ENCODE measurements at regions not wholly inside any gene's neighbourhood (a gene's known extent, or its start where the extent isn't known, plus 50 kb on each side); places are given as distances from the start of the nearest gene placed in this dataset.

DNA sequence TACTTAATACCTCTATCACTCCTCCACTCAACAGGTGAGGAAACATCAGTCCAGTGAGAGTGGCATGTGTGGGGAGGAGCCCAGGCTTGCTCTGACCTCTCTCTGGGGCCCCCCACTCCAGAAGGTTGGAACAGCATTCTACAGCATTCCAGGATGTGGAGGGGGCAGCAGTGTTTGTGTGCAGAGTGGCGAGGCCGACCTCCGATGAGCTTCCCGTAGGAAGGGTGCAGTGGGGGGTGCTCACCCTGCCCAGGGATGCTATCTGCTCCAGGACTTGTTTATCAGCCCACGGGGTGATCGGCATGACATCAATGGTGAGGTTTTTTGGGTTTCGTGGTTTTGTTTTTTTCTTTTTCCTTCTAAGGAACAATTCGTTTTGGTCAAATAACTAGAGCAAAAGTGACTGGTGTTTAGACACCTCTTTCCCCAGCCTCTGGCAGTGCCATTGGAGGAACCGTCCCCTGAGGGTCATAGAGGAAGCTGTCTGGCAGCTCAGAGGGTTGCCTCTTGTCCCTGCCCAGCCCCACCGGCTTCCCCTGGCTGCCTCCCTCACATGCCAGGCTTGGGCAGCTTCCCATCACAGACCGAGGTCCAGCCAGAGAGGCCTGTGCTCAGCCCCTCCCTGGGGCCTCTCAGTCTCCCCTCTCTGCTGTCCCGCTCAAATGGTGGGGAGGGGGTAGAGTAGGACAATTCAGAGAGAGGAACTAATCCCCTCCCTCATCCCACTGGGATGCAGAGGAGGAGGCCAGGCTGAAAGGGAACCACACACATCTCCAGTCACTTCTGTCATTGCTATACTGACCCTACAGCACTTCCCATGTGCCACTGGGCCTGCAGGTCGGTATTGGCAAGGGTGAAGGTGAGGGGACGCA is 96.5 kb downstream of the ZFP36L2 start:
- TF ChIP-seq, protein P1, sequence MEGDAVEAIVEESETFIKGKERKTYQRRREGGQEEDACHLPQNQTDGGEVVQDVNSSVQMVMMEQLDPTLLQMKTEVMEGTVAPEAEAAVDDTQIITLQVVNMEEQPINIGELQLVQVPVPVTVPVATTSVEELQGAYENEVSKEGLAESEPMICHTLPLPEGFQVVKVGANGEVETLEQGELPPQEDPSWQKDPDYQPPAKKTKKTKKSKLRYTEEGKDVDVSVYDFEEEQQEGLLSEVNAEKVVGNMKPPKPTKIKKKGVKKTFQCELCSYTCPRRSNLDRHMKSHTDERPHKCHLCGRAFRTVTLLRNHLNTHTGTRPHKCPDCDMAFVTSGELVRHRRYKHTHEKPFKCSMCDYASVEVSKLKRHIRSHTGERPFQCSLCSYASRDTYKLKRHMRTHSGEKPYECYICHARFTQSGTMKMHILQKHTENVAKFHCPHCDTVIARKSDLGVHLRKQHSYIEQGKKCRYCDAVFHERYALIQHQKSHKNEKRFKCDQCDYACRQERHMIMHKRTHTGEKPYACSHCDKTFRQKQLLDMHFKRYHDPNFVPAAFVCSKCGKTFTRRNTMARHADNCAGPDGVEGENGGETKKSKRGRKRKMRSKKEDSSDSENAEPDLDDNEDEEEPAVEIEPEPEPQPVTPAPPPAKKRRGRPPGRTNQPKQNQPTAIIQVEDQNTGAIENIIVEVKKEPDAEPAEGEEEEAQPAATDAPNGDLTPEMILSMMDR (conservative IDR thresholded peaks at IDR 0.05; ENCODE audit: low read depth, low read length) = no peak
- no peak overlapping the region for H3K4me3 ChIP-seq (ENCODE audit: low read depth, low read length)
- no peak for DNase-seq (ENCODE audit: low read depth)

DNA sequence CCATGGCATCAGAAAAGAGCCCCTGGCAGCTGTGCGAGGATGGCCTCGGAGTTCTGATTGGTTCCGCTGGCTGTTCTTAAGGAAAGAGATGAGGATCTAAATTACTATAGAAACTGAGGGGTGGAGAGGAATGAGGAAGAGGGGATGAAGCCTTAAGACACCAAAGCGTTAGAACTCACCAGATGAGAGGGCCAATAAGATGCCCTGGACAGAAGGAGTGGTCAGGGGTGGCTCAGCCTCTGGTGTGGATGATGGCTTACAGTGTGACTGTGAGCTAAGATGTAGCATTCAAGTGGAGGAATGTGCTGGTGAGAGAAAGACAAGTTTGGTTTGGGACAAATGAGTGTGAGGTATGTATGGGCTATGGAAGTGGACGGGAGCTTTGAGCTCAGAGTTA is 97.8 kb downstream of the ZFP36L2 start:
- no peak overlapping the region for H3K4me3 ChIP-seq (ENCODE audit: low read depth, low read length)
- TF ChIP-seq, protein P1 (conservative IDR thresholded peaks at IDR 0.05; ENCODE audit: low read depth, low read length) = no peak
- no peak for DNase-seq (ENCODE audit: low read depth)

DNA sequence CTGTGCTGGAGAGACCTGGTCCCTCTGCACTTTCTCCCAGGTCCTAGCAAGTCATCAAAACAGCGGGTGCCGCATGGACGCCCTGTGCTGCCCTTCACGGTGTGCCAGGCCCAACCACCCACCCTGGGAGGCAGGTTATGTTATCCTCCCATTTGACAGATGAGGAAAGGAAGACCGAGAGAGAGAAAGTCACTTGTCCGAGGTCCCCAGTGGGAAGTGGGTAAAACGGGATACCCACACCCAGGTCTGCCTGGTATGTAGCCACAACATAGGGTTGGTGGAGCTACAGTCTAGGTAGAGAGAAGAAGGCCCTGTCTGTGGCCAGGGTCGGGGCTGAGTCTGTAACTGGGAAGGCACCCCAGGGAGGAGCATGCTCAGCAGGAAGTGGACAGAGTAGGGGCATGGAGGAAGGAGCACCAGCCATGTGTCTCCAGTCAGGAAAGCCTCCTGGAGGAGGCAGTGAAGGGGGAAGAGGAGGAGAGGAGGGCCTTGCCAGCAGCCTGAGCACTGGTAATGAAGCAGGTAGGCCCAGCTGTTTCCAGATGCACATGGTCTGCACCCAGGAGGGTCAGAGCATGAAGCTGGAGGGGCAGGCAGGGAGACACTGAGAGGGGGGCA is 98.4 kb downstream of the ZFP36L2 start:
- no peak overlapping the region for H3K4me3 ChIP-seq (ENCODE audit: low read depth, low read length)
- TF ChIP-seq, protein P1 (conservative IDR thresholded peaks at IDR 0.05; ENCODE audit: low read depth, low read length) = no peak
- no peak for DNase-seq (ENCODE audit: low read depth)

DNA sequence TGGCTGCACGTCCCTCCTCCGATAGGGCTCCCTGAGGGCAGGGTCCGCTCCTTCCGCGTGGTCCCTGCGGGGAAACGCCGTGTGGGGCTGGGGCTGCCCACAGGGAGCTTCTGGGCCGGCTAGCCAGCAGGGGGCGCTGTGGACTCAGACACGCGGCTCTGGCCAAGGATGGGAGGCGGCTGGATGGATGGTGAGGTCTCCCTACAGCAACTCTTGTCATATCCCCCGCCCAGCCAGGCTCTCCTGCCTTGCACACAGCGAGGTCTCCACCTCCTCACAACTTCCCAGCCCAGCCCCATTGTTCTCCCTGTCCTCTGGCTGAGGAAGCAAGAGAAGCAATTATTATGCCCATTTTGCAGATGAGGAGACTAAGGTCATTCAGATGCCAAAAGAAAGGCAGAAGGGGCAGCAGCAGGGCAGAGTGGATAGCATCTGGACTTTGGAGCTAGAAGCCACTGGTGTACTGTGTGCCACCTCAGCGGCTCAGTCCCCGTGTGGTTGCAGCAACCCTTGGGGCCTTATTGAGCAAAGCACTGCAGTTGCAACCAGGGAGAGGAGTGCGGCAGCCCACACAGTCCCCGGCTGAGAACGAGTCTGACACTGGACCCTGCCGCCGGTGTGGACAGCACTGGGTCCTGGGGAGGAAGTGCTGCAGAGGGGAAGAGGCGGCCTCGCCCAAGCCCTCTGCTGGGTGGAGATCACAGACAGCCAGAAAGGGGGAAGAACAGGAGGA is 99.0 kb downstream of the ZFP36L2 start:
- DNase-seq (ENCODE audit: low read depth) = peak; percentile 55
- H3K4me3 ChIP-seq (ENCODE audit: low read depth, low read length) = no peak overlapping the region
- TF ChIP-seq, protein P1 (conservative IDR thresholded peaks at IDR 0.05; ENCODE audit: low read depth, low read length) = peak; percentile 67

DNA sequence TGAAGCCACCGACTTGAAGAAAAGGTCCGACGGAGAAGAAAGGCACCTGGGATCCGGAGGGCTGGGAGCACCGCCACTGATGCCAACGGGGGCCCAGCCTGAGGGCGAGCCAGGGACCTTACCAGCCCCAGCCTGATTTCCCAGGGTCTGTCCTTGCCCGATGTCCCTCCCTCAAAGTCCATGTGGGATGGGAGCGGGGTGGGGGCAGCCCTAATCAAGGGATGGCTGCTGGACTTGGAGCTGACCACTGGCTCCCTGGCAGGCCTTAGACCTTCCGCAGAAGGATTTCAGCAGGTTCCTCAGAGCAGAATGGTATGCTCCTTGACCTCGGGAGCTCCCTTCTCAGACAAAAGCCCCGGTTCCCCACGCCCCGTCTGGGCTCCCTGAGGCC is 99.6 kb downstream of the ZFP36L2 start:
- TF ChIP-seq, protein P1 (conservative IDR thresholded peaks at IDR 0.05; ENCODE audit: low read depth, low read length) = no peak
- no peak for DNase-seq (ENCODE audit: low read depth)
- H3K4me3 ChIP-seq (ENCODE audit: low read depth, low read length) = no peak overlapping the region

DNA sequence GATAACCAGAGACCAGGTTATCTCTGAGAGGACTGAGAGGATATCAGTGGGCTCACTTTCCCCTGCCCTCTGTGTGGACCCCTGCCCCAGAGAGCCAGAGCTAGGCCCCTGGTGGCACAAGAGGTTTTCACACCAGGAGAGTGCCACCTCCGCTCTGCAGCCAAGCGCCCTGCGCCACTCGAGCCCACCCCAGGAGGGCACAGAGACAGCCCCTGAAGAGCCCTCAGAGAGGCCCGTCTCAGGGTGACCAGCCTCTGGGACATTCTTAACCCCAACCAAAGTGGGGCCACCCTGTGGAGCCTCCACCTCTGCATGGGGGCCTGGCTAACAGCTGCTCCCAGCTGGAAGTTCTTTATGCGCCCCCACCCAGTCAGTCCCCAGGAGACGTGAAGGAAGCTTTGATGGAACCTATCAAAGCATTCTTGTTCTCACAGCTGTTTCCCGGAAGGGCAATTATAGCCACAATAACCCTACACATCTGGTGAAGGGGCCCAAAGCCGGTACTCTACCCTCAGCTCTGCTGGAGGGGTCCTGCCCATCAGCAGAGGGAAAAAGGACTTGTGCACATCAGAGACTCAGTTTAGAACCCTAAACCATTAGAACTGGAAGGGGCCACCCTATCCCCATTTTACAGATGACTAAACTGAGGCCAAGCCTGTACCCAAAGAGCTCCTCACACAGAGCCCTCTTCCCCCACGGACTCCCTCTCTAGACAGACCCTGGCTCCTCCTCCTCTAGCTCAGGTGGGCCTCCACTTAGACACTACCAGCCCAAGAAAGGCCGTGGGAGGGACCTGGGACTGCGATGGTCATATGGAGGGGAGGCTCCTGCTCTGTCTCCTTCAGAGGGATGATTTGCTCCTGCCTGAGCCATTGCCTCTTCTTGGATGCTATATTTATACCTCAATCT is 101.1 kb downstream of the ZFP36L2 start:
- TF ChIP-seq, protein P1 (conservative IDR thresholded peaks at IDR 0.05; ENCODE audit: low read depth, low read length) = no peak
- DNase-seq (ENCODE audit: low read depth) = no peak
- no peak overlapping the region for H3K4me3 ChIP-seq (ENCODE audit: low read depth, low read length)

Data from choroid plexus epithelial cell (primary cell).